ENCODE measurements at regions not wholly inside any gene's neighbourhood (a gene's known extent, or its start where the extent isn't known, plus 50 kb on each side); places are given as distances from the start of the nearest gene placed in this dataset.

- no peak for DNase-seq (ENCODE audit: low read depth)
Observed at GRCh38 chr12:98437806-98438595, 77.4 kb upstream of the TMPO start.

- DNase-seq (ENCODE audit: low read depth), result no peak
Observed at GRCh38 chr12:98438656-98439230, 76.6 kb upstream of the TMPO start.

GRCh38 chr12:98439471-98439951 lies 75.9 kb upstream of the TMPO start:
- DNase-seq (ENCODE audit: low read depth), result no peak

GRCh38 chr12:98439981-98440581 lies 75.3 kb upstream of the TMPO start:
- DNase-seq (ENCODE audit: low read depth), result no peak

- DNase-seq (ENCODE audit: low read depth), result no peak
Observed at GRCh38 chr12:98446060-98446459, 69.3 kb upstream of the TMPO start.

GRCh38 chr12:98446682-98447081 lies 68.7 kb upstream of the TMPO start:
- no peak for DNase-seq (ENCODE audit: low read depth)

- DNase-seq (ENCODE audit: low read depth), result no peak
Observed at GRCh38 chr12:98449584-98449983, 65.8 kb upstream of the TMPO start.

- no peak for DNase-seq (ENCODE audit: low read depth)
Observed at GRCh38 chr12:98453070-98453469, 62.3 kb upstream of the TMPO start.

GRCh38 chr12:98453492-98453891 lies 61.9 kb upstream of the TMPO start:
- DNase-seq (ENCODE audit: low read depth), result no peak

- DNase-seq (ENCODE audit: low read depth), result no peak
Observed at GRCh38 chr12:98456041-98456440, 59.3 kb upstream of the TMPO start.

GRCh38 chr12:98456576-98457573 lies 58.5 kb upstream of the TMPO start:
- no peak for DNase-seq (ENCODE audit: low read depth)

GRCh38 chr12:98464190-98464589 lies 51.2 kb upstream of the TMPO start:
- no peak for DNase-seq (ENCODE audit: low read depth)

GRCh38 chr12:98465505-98465904 lies 49.9 kb upstream of the TMPO start:
- DNase-seq (ENCODE audit: low read depth), result no peak
